Fibroblast of lung (primary cell): ENCODE measurements at regions not wholly inside any gene's neighbourhood (a gene's known extent, or its start where the extent isn't known, plus 50 kb on each side); places are given as distances from the start of the nearest gene placed in this dataset.

Experiments
- DNase-seq, 2 donors: peaks; one replicate each; pipeline versions ENCODE4 v3.0.0 to v3.0.0-alpha.2; 2010; ENCODE audit warnings: low read depth in 2 of 2
- H2AFZ ChIP-seq: 2 replicates; pipeline ENCODE4 v1.5.1; 2012; ENCODE audit warnings: low read length, control low read depth, inconsistent platforms
- H3K27ac ChIP-seq: 2 replicates; pipeline ENCODE4 v1.5.1; 2011; ENCODE audit warnings: low read length, control low read depth; ENCODE audit not compliant: insufficient read depth
- H3K27me3 ChIP-seq: 2 replicates; pipeline ENCODE4 v1.5.1; 2011; ENCODE audit warnings: mild to moderate bottlenecking, low read length; ENCODE audit not compliant: control insufficient read depth, insufficient read depth
- H3K36me3 ChIP-seq: 2 replicates; pipeline ENCODE4 v1.5.1; 2011; ENCODE audit warnings: low read length; ENCODE audit not compliant: control insufficient read depth, insufficient read depth
- H3K4me1 ChIP-seq: 2 replicates; pipeline ENCODE4 v1.5.1; 2011; ENCODE audit warnings: low read length; ENCODE audit not compliant: control insufficient read depth, insufficient read depth; ENCODE audit errors: extremely low read depth
- H3K4me2 ChIP-seq: 2 replicates; pipeline ENCODE4 v1.5.1; 2011; ENCODE audit warnings: low read length, control low read depth; ENCODE audit not compliant: insufficient read depth; ENCODE audit errors: extremely low read depth
- H3K4me3 ChIP-seq, 4 experiments: fragments of 200-600 bp in 1 of 4; sonication (generic) in 1 of 4; replicated peaks in 1 of 4; 2 replicates each; pipeline ENCODE4 v1.5.1; 2011 to 2016; ENCODE audit warnings: low read length in 4 of 4, low read depth in 3 of 4, mild to moderate bottlenecking in 3 of 4, control low read depth in 2 of 4, inconsistent platforms in 1 of 4, mixed read lengths in 1 of 4; ENCODE audit not compliant: insufficient read depth in 1 of 4; ENCODE audit errors: control extremely low read depth in 1 of 4
- H3K79me2 ChIP-seq: 2 replicates; pipeline ENCODE4 v1.5.1; 2012; ENCODE audit warnings: mild to moderate bottlenecking, low read length, inconsistent platforms; ENCODE audit not compliant: control insufficient read depth, insufficient read depth
- H3K9ac ChIP-seq: 2 replicates; pipeline ENCODE4 v1.5.1; 2011; ENCODE audit warnings: mild to moderate bottlenecking, low read length, control low read depth; ENCODE audit not compliant: insufficient read depth
- H3K9me3 ChIP-seq: 2 replicates; pipeline ENCODE4 v1.5.1; 2012; ENCODE audit warnings: low read depth, low read length; ENCODE audit not compliant: control insufficient read depth, insufficient read depth
- H4K20me1 ChIP-seq: 2 replicates; pipeline ENCODE4 v1.5.1; 2011; ENCODE audit warnings: low read length; ENCODE audit not compliant: control insufficient read depth, insufficient read depth; ENCODE audit errors: extremely low read depth
- CTCF ChIP-seq, 2 donors: IDR thresholded peaks in 1 of 2; conservative IDR thresholded peaks in 1 of 2; 1 replicate in 1 of 2; 2 replicates in 1 of 2; pipeline ENCODE4 v1.5.1; 2011 to 2012; ENCODE audit warnings: low read length in 2 of 2, control low read depth in 1 of 2, inconsistent platforms in 1 of 2, low read depth in 1 of 2, mild to moderate bottlenecking in 1 of 2
- EZH2 ChIP-seq: IDR thresholded peaks from 2 replicates; pipeline ENCODE4 v1.5.1; 2012; ENCODE audit warnings: low read length, control low read depth, mild to moderate bottlenecking; ENCODE audit errors: missing control alignments

GRCh38 chr14:103259801-103260628 lies 74.0 kb upstream of the EIF5 start:
- no peaks in the 10 kb centered on the region for H3K4me1 ChIP-seq
- no peaks in the 10 kb centered on the region for H3K9me3 ChIP-seq
- H3K27me3 ChIP-seq, result no peaks in the 10 kb centered on the region
- H3K36me3 ChIP-seq, result no peaks in the 10 kb centered on the region
- TF ChIP-seq CTCF (conservative IDR thresholded peaks at IDR 0.05 in 1 of 2, IDR thresholded peaks at IDR 0.05 in 1 of 2; ENCODE audit: low read depth in 1 of 2, low read length in 2 of 2) (no peak), EZH2 (no peak)
- peak in 1 of 2 donors; percentile 2 for DNase-seq
- H3K4me2 ChIP-seq, result peak overlapping the region; percentile 61
- H3K27ac ChIP-seq, result peak overlapping the region; percentile 48
- no peaks in the 10 kb centered on the region for H4K20me1 ChIP-seq
- peak overlapping the region; percentile 62 to 72 (median 70) for H3K4me3 ChIP-seq
- no peaks in the 10 kb centered on the region for H3K79me2 ChIP-seq
- H2AFZ ChIP-seq, result peak overlapping the region; percentile 96
- H3K9ac ChIP-seq, result peak overlapping the region; percentile 20

GRCh38 chr14:103260629-103261124 lies 73.4 kb upstream of the EIF5 start:
- H3K79me2 ChIP-seq, result no peaks in the 10 kb centered on the region
- peak overlapping the region; percentile 48 for H3K27ac ChIP-seq
- peak overlapping the region; percentile 11 for H3K9ac ChIP-seq
- peak overlapping the region; percentile 61 for H3K4me2 ChIP-seq
- no peaks in the 10 kb centered on the region for H3K36me3 ChIP-seq
- no peaks in the 10 kb centered on the region for H3K4me1 ChIP-seq
- peak overlapping the region; percentile 62 to 72 (median 70) for H3K4me3 ChIP-seq
- H3K27me3 ChIP-seq, result no peaks in the 10 kb centered on the region
- no peaks in the 10 kb centered on the region for H3K9me3 ChIP-seq
- H4K20me1 ChIP-seq, result no peaks in the 10 kb centered on the region
- DNase-seq, result peak; percentile 33 to 44
- H2AFZ ChIP-seq, result peak overlapping the region; percentile 96
- no peak for TF ChIP-seq EZH2
- TF ChIP-seq CTCF (conservative IDR thresholded peaks at IDR 0.05 in 1 of 2, IDR thresholded peaks at IDR 0.05 in 1 of 2; ENCODE audit: low read depth in 1 of 2, low read length in 2 of 2), result no peak

DNA sequence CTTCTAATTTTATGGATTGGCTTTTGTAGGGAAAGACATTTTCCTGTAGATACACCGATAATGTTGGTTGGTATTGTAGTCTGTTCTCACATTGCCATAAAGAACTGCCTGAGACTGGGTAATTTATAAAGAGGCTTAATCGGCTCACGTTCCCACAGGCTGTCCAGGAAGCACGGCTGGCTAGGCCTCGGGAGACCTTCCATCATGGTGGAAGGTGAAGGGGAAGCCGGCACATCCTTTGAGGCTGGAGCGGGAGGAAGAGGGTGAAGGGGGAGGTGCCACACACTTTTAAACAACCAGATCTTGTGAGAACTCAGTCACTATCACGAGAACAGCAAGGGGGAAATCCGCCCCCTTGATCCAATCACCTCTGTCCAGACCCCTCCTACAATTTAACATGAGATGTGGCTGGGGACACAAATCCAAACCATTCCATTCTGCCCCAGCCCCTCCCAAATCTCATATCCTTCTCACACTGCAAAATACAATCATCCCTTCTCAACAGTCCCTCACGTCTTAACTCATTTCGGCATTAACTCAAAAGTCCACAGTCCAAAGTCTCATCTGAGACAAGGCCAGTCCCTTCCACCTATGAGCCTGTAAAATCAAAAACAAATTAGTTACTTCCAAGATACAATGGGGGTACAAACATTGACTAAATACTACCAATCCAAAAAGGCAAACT lies 66.7 kb upstream of the EIF5 start:
- Histone ChIP-seq H3K36me3 (no peaks in the 10 kb centered on the region), H4K20me1 (no peaks in the 10 kb centered on the region), H3K79me2 (no peaks in the 10 kb centered on the region), H3K9me3 (no peaks in the 10 kb centered on the region), H2AFZ (no peak overlapping the region), H3K9ac (no peak overlapping the region), H3K4me1 (no peaks in the 10 kb centered on the region), H3K27me3 (no peaks in the 10 kb centered on the region), H3K4me3 (no peak overlapping the region), H3K27ac (no peak overlapping the region), H3K4me2 (no peak overlapping the region)
- no peak for DNase-seq
- no peak for TF ChIP-seq CTCF (conservative IDR thresholded peaks at IDR 0.05 in 1 of 2, IDR thresholded peaks at IDR 0.05 in 1 of 2; ENCODE audit: low read depth in 1 of 2, low read length in 2 of 2)
- TF ChIP-seq EZH2, result no peak
